ENCODE measurements at regions not wholly inside any gene's neighbourhood (a gene's known extent, or its start where the extent isn't known, plus 50 kb on each side); places are given as distances from the start of the nearest gene placed in this dataset.

- no peaks in the 10 kb centered on the region for H3K4me1 ChIP-seq (ENCODE audit: control insufficient read depth, insufficient read depth, low read length)
- no peak overlapping the region for H3K4me3 ChIP-seq (ENCODE audit: low read depth, low read length)
- no peaks in the 10 kb centered on the region for H3K36me3 ChIP-seq (ENCODE audit: control insufficient read depth in 2 of 2, insufficient read depth in 1 of 2, low read length in 2 of 2)
- no peak for TF ChIP-seq REST (tag by site-specific recombination; IDR thresholded peaks at IDR 0.05)
- TF ChIP-seq HOXC10 (CRISPR knock-in tag; IDR thresholded peaks at IDR 0.05): no peak
- TF ChIP-seq SETDB1 (IDR thresholded peaks at IDR 0.05; ENCODE audit: insufficient read length, low read length): peak; percentile 67
- TF ChIP-seq AEBP2 (tag by site-specific recombination; IDR thresholded peaks at IDR 0.05; ENCODE audit: borderline replicate concordance): no peak
- TF ChIP-seq, protein P1, sequence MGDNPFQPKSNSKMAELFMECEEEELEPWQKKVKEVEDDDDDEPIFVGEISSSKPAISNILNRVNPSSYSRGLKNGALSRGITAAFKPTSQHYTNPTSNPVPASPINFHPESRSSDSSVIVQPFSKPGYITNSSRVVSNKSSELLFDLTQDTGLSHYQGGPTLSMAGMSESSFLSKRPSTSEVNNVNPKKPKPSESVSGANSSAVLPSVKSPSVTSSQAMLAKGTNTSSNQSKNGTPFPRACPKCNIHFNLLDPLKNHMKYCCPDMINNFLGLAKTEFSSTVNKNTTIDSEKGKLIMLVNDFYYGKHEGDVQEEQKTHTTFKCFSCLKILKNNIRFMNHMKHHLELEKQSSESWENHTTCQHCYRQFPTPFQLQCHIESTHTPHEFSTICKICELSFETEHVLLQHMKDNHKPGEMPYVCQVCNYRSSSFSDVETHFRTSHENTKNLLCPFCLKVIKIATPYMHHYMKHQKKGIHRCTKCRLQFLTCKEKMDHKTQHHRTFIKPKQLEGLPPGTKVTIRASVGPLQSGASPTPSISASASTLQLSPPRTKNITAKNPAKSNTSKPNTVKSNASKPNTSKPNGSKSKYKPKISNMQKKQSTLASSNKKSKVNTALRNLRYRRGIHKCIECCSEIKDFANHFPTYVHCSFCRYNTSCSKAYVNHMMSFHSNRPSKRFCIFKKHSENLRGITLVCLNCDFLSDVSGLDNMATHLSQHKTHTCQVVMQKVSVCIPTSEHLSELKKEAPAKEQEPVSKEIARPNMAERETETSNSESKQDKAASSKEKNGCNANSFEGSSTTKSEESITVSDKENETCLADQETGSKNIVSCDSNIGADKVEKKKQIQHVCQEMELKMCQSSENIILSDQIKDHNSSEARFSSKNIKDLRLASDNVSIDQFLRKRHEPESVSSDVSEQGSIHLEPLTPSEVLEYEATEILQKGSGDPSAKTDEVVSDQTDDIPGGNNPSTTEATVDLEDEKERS (tag by site-specific recombination; IDR thresholded peaks at IDR 0.05): 0 out of 2 replicates have a peak, but pooled peaks have one; percentile 66
- no peak for TF ChIP-seq ZNF555 (tag by site-specific recombination; conservative IDR thresholded peaks at IDR 0.05)
- TF ChIP-seq ZNF174 (tag by site-specific recombination; IDR thresholded peaks at IDR 0.05): no peak
- ChIA-PET POLR2A (no interaction called here), CTCF (interaction anchor here (1.1 kb wide), 1 partner anchor 17 kb away, joined by 3 read pairs; no protein-coding TSS in a partner anchor)
- no peak overlapping the region for H3K27ac ChIP-seq (ENCODE audit: extremely low read depth, low read depth, low read length)
- H3K9me3 ChIP-seq (ENCODE audit: control insufficient read depth, insufficient read depth, low read depth, low read length): no peaks in the 10 kb centered on the region
These were observed 935.7 kb downstream of the BRD1 start for GRCh38 chr22:48891688-48892577.

- TF ChIP-seq ZNF747 (tag by site-specific recombination; IDR thresholded peaks at IDR 0.05): no peak
- TF ChIP-seq ZSCAN23 (tag by site-specific recombination; IDR thresholded peaks at IDR 0.05): no peak
- TF ChIP-seq, protein P2, sequence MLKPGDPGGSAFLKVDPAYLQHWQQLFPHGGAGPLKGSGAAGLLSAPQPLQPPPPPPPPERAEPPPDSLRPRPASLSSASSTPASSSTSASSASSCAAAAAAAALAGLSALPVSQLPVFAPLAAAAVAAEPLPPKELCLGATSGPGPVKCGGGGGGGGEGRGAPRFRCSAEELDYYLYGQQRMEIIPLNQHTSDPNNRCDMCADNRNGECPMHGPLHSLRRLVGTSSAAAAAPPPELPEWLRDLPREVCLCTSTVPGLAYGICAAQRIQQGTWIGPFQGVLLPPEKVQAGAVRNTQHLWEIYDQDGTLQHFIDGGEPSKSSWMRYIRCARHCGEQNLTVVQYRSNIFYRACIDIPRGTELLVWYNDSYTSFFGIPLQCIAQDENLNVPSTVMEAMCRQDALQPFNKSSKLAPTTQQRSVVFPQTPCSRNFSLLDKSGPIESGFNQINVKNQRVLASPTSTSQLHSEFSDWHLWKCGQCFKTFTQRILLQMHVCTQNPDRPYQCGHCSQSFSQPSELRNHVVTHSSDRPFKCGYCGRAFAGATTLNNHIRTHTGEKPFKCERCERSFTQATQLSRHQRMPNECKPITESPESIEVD (tag by site-specific recombination; IDR thresholded peaks at IDR 0.05): no peak
- no peak for TF ChIP-seq ZNF658 (tag by site-specific recombination; IDR thresholded peaks at IDR 0.05)
- TF ChIP-seq BCL11A (tag by site-specific recombination; IDR thresholded peaks at IDR 0.05; ENCODE audit: low read depth): no peak
- TF ChIP-seq ZXDB (tag by site-specific recombination; IDR thresholded peaks at IDR 0.05): no peak
- no peak for TF ChIP-seq OSR2 (tag by site-specific recombination; IDR thresholded peaks at IDR 0.05)
- Histone ChIP-seq H3K27ac (ENCODE audit: extremely low read depth, low read depth, low read length) (no peak overlapping the region), H3K9me3 (ENCODE audit: control insufficient read depth, insufficient read depth, low read depth, low read length) (no peaks in the 10 kb centered on the region), H3K4me3 (ENCODE audit: low read depth, low read length) (no peak overlapping the region), H3K36me3 (ENCODE audit: control insufficient read depth in 2 of 2, insufficient read depth in 1 of 2, low read length in 2 of 2) (no peaks in the 10 kb centered on the region), H3K4me1 (ENCODE audit: control insufficient read depth, insufficient read depth, low read length) (no peaks in the 10 kb centered on the region)
- CTCF ChIA-PET: no interaction called here
- POLR2A ChIA-PET: no interaction called here
These were observed 936.7 kb downstream of the BRD1 start for GRCh38 chr22:48890693-48891554.
